ENCODE measurements at regions not wholly inside any gene's neighbourhood (a gene's known extent, or its start where the extent isn't known, plus 50 kb on each side); places are given as distances from the start of the nearest gene placed in this dataset.

GRCh38 chr6:115575285-115575684 lies 485.4 kb downstream of the FRK start:
- Mint-ChIP-seq H3K4me3 (no peak overlapping the region), H3K27me3 (ENCODE audit: low read depth) (no peaks in the 10 kb centered on the region), H3K4me1 (no peaks in the 10 kb centered on the region), H3K27ac (ENCODE audit: unreplicated experiment) (no peak overlapping the region), H3K9me3 (no peaks in the 10 kb centered on the region), H3K36me3 (ENCODE audit: low read depth) (no peaks in the 10 kb centered on the region)
- no peak for DNase-seq (ENCODE audit: low read depth, low spot score)
- no peak for TF ChIP-seq CTCF (conservative IDR thresholded peaks at IDR 0.05)

GRCh38 chr6:115573861-115574260 lies 486.8 kb downstream of the FRK start:
- no peak for DNase-seq (ENCODE audit: low read depth, low spot score)
- Mint-ChIP-seq H3K27me3 (ENCODE audit: low read depth) (no peaks in the 10 kb centered on the region), H3K4me1 (no peaks in the 10 kb centered on the region), H3K27ac (ENCODE audit: unreplicated experiment) (no peak overlapping the region), H3K9me3 (no peaks in the 10 kb centered on the region), H3K4me3 (no peak overlapping the region), H3K36me3 (ENCODE audit: low read depth) (no peaks in the 10 kb centered on the region)
- no peak for TF ChIP-seq CTCF (conservative IDR thresholded peaks at IDR 0.05)

GRCh38 chr6:115570331-115570730 lies 490.4 kb downstream of the FRK start:
- TF ChIP-seq CTCF (conservative IDR thresholded peaks at IDR 0.05): no peak
- H3K27me3 Mint-ChIP-seq (ENCODE audit: low read depth): peaks cover 4% of the 10 kb centered on the region
- H3K4me1 Mint-ChIP-seq: no peaks in the 10 kb centered on the region
- H3K27ac Mint-ChIP-seq (ENCODE audit: unreplicated experiment): no peak overlapping the region
- H3K9me3 Mint-ChIP-seq: no peaks in the 10 kb centered on the region
- H3K4me3 Mint-ChIP-seq: no peak overlapping the region
- no peaks in the 10 kb centered on the region for H3K36me3 Mint-ChIP-seq (ENCODE audit: low read depth)
- DNase-seq (ENCODE audit: low read depth, low spot score): no peak

GRCh38 chr6:115554060-115554459 lies 506.6 kb downstream of the FRK start:
- Mint-ChIP-seq H3K4me1 (peaks cover 3% of the 10 kb centered on the region), H3K9me3 (no peaks in the 10 kb centered on the region), H3K27ac (ENCODE audit: unreplicated experiment) (no peak overlapping the region), H3K36me3 (ENCODE audit: low read depth) (no peaks in the 10 kb centered on the region), H3K27me3 (ENCODE audit: low read depth) (no peaks in the 10 kb centered on the region), H3K4me3 (no peak overlapping the region)
- TF ChIP-seq CTCF (conservative IDR thresholded peaks at IDR 0.05): no peak
- no peak for DNase-seq (ENCODE audit: low read depth, low spot score)

- Mint-ChIP-seq H3K4me3 (no peak overlapping the region), H3K27ac (ENCODE audit: unreplicated experiment) (no peak overlapping the region), H3K9me3 (no peaks in the 10 kb centered on the region), H3K27me3 (ENCODE audit: low read depth) (no peaks in the 10 kb centered on the region), H3K36me3 (ENCODE audit: low read depth) (no peaks in the 10 kb centered on the region), H3K4me1 (peaks cover 3% of the 10 kb centered on the region)
- TF ChIP-seq CTCF (conservative IDR thresholded peaks at IDR 0.05): no peak
- no peak for DNase-seq (ENCODE audit: low read depth, low spot score)
Measured at GRCh38 chr6:115551527-115551926, 509.2 kb downstream of the FRK start.

- H3K4me1 Mint-ChIP-seq: no peaks in the 10 kb centered on the region
- H3K27me3 Mint-ChIP-seq (ENCODE audit: low read depth): no peaks in the 10 kb centered on the region
- no peaks in the 10 kb centered on the region for H3K36me3 Mint-ChIP-seq (ENCODE audit: low read depth)
- peaks cover 5% of the 10 kb centered on the region for H3K9me3 Mint-ChIP-seq
- no peak overlapping the region for H3K4me3 Mint-ChIP-seq
- H3K27ac Mint-ChIP-seq (ENCODE audit: unreplicated experiment): no peak overlapping the region
- DNase-seq (ENCODE audit: low read depth, low spot score): no peak
- TF ChIP-seq CTCF (conservative IDR thresholded peaks at IDR 0.05): no peak
Measured at GRCh38 chr6:115545672-115545986, 515.1 kb downstream of the FRK start.

Measured in neural crest cell (in vitro differentiated cells).